Epithelial cell of proximal tubule (primary cell): ENCODE measurements at regions not wholly inside any gene's neighbourhood (a gene's known extent, or its start where the extent isn't known, plus 50 kb on each side); places are given as distances from the start of the nearest gene placed in this dataset.

ENCODE experiments used
- DNase-seq: peaks from one replicate; pipeline ENCODE4 v3.0.0-alpha.2; 2011; ENCODE audit warnings: low read depth
- H3K4me3 ChIP-seq: 2 replicates; pipeline ENCODE4 v1.5.1; 2011; ENCODE audit warnings: low read depth, mild to moderate bottlenecking, low read length
- TF ChIP-seq, protein P1 (sequence below): conservative IDR thresholded peaks from 2 replicates; pipeline ENCODE4 v1.5.1; 2012; ENCODE audit warnings: low read depth, mild to moderate bottlenecking, low read length

DNA sequence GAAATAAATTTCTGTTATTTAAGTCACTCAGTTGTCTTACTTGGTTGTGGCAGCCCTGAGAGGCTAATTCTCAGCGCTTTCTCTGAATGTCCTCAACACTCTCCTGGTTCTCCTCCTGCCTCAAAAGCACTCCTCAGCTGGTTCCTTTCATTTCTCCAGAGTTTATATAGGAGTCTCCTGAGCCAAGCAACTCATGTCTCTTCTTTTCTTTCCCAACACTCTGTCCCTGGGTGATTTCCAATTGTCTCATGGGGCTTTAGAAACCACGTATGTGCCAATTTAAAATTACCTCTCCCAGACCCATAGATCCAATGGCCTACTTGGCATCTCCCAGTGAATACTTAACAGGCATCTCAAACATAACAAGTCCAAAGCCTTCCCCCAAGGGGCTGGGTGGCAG, 184.3 kb downstream of the TTC32 start:
- no peak for DNase-seq
- TF ChIP-seq, protein P1, sequence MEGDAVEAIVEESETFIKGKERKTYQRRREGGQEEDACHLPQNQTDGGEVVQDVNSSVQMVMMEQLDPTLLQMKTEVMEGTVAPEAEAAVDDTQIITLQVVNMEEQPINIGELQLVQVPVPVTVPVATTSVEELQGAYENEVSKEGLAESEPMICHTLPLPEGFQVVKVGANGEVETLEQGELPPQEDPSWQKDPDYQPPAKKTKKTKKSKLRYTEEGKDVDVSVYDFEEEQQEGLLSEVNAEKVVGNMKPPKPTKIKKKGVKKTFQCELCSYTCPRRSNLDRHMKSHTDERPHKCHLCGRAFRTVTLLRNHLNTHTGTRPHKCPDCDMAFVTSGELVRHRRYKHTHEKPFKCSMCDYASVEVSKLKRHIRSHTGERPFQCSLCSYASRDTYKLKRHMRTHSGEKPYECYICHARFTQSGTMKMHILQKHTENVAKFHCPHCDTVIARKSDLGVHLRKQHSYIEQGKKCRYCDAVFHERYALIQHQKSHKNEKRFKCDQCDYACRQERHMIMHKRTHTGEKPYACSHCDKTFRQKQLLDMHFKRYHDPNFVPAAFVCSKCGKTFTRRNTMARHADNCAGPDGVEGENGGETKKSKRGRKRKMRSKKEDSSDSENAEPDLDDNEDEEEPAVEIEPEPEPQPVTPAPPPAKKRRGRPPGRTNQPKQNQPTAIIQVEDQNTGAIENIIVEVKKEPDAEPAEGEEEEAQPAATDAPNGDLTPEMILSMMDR = no peak

DNA sequence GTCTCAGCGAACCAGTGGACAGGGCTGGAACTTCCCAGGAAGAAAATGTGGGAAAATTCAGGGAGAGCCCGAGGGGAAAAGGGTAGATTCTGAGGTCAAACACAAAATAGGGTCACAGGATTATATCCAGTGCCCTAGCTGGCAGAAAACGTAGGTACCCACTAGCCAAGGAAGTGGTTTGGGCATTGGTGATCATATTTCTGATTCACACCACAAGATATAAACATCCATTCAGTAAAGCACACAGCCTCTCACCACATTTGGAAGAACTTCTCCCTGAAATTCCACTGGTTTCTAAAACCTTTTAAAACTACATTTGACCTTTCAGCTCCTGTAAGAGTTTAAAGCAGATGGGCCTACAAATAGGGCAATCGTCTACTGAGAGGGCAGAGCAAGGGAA, 186.9 kb downstream of the TTC32 start:
- TF ChIP-seq, protein P1 = no peak
- no peak for DNase-seq
- no peak overlapping the region for H3K4me3 ChIP-seq

More for the DNA sequence above, 184.3 kb downstream of the TTC32 start:
- no peak overlapping the region for H3K4me3 ChIP-seq

DNA sequence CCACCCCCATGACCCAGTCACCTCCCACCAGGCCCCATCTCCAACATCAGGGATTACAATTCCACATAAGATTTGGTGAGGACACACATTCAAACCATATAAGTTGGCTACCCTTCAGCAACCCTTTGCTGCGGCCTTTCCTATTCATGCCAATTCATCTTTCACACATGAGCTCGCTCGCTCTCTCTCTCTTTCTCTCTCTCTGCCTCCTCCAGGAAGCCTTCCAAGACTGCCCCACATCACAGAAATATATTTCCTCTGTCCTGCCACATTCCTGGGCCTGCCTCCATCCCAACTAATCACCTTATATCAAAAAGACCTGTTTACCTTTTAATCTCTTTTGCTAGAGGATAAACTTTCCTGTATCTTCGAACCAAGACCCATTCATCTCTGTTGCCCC, 188.9 kb downstream of the TTC32 start:
- H3K4me3 ChIP-seq = no peak overlapping the region
- DNase-seq = no peak
- TF ChIP-seq, protein P1 = no peak

DNA sequence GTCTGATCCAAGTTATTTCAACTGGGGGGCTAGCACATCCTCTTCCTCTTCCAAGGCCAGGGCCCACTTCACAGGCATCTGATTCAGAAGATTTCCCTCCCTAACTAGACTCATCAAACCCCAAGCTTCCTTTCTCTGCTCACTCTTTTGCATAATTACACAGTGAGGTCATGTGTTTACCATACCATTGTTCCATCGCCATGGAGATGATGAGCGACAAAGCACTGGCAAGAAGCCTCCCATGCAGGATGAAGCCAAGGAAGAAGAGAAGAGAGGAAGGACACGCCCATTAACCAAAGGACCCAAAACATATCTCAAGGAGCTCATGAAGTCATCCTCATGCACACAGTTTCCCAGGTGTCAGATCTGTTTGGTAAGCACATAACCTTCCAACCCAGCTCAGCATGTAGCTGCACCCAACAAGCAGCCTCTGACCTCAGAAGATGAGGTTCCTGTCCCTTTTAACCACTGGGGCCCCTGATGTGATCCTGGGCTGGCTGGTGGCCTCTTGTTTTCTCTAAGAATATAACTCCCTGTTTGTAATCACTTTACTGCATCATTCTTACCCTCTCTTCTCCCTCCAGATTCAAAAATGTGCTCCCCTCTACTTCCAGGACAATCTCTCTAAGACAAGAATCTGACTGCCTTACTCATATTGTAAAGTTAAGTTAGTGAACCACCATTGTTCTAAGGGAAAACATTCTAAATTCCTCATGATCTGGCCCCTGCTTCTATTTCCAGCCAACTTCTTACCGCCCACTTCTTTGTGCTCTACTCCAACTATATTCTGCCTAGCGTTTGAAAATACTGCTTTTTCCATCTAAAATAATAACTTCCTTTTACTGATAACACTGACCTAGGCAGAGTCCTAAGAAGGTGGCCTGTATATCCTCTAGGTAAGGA, 190.1 kb downstream of the TTC32 start:
- TF ChIP-seq, protein P1 = no peak
- H3K4me3 ChIP-seq = no peak overlapping the region
- peak; percentile 92 for DNase-seq

DNA sequence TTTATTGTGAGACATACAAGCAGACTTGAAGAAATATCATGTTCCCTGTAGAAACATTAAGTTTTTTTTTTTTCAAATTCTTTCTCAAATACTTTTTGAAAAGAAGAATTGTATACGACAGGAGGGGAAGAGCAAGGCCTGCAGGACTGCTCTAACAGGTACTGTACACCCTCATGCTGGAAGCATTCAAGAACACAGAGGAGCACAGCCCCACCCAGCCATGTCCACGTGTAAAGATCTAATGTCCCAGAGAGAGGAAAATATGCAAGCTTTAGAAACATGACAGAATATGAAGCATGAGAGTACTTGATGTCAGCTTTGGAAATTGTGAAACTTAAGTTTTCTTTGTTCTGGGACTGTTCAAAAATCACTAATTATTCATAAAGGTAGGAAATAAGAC, 191.6 kb downstream of the TTC32 start:
- no peak for DNase-seq
- no peak overlapping the region for H3K4me3 ChIP-seq
- TF ChIP-seq, protein P1 = no peak

DNA sequence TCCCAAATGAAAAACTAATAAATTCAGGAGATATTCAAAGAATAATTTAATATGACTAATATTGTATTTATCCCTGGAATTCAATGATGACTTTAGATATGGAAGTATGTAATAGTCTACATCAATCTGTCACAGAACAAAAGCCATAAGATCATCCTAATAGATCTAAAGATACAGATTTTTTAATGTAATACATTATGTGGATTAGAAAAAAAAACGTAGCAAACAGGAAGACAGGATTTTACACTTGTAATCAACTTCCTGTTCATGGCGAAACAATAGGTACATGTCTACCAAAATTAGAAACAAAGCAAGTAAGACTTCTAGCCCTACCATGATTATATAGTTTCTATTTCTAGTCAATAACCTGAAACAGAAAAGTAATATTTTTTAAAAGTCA, 192.2 kb downstream of the TTC32 start:
- TF ChIP-seq, protein P1 = no peak

DNA sequence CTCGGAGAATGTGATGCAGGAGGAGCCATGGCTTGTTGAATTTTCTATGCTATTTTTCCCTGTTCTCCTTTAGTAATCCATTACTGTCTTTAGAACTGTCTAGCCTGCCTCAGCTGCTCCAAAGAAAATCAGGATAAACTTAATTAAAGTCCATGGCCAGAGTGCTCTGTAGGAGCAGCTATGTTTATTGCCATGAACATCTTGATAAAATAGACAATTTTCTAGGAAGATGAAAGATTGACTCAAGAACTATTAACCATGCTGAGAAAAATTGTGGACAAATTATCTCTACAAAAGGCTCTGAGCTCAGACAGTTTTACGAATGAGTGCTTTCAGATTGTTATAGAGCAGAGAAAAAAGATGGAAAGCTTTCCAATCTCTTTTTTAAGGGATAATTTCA, 193.0 kb downstream of the TTC32 start:
- no peak overlapping the region for H3K4me3 ChIP-seq
- TF ChIP-seq, protein P1 = no peak
- DNase-seq = no peak

More for the DNA sequence above, 192.2 kb downstream of the TTC32 start:
- H3K4me3 ChIP-seq = no peak overlapping the region
- no peak for DNase-seq
